Skin epidermis (tissue), 12 donors: ENCODE measurements at regions not wholly inside any gene's neighbourhood (a gene's known extent, or its start where the extent isn't known, plus 50 kb on each side); places are given as distances from the start of the nearest gene placed in this dataset.
"Not testable (repeated sequence)": the region's sequence is repeated elsewhere in the genome, so short reads cannot be mapped to it uniquely, and the experiment has no call there.

ENCODE experiments used
- H3K27ac ChIP-seq, 21 experiments: fragments of 200-600 bp; sonication (generic) in 11 of 21; one replicate each; pipeline ENCODE4 v1.5.0; 2020; ENCODE audit warnings: mild to moderate bottlenecking in 3 of 21, inconsistent platforms in 2 of 21, moderate library complexity in 2 of 21
- H3K4me3 ChIP-seq, 7 experiments: fragments of 200-600 bp; sonication (generic) in 2 of 7; one replicate each; pipeline ENCODE4 v1.5.0; 2020; ENCODE audit warnings: inconsistent platforms in 2 of 7, mild to moderate bottlenecking in 2 of 7, moderate library complexity in 1 of 7

DNA sequence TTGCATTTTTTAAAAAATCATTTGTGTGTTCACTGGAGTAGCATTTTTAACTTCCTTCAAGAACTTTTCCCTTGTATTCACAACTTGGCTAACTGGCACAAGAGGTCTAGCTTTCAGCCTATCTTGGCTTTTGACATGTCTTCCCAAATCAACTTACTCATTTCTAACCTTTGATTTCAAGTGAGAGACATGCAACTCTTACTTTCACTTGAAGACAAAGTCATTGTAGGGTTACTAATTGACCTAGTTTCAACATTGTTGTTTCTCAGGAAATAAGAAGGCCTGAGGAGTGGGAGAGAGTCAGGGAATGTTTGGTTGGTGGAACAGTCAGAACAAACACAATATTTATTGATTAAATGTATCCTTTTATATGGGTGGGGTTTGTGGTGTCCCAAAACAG lies 95.0 kb upstream of the C9orf72 start:
- H3K4me3 ChIP-seq, result no peak overlapping the region
- no peak overlapping the region for H3K27ac ChIP-seq

DNA sequence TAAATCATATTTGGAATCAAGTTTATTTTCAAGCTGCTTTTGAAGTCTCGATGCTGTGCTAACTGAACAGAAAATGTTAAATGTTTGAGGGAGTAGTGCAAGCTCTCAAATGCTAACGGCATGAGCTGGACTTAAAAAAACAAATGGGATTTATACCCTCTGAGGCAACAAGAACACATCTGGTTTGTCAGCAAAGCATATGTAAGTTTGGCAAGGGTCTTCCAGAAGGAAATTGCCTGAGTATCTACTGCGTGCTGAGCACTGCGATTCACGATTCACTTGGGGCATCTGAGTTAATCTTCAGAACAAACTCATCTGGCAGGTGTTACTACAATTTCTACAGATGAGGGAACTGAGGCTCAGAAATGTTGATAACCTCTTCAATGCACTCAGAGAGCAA lies 98.4 kb upstream of the C9orf72 start:
- Histone ChIP-seq H3K4me3 (no peak overlapping the region), H3K27ac (no peak overlapping the region)

DNA sequence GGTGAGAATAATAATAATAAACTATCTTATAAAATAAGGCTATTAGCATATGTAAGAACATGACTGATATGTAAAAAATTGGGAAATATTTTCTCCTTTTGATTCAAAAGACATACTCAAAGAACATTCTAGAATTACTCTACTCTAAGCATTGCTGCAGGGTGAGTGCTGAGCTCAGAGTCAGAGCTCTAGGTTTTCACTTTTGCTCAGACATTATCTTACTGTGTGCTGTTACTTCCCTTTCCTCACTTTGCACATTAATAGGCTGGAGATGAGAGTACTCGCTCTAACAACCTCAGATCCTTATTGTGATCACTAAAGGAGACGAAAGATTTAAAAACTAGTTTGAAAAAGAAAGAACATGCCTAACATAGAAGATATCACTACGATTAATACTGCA lies 99.4 kb upstream of the C9orf72 start:
- Histone ChIP-seq H3K4me3 (no peak overlapping the region), H3K27ac (no peak overlapping the region)

DNA sequence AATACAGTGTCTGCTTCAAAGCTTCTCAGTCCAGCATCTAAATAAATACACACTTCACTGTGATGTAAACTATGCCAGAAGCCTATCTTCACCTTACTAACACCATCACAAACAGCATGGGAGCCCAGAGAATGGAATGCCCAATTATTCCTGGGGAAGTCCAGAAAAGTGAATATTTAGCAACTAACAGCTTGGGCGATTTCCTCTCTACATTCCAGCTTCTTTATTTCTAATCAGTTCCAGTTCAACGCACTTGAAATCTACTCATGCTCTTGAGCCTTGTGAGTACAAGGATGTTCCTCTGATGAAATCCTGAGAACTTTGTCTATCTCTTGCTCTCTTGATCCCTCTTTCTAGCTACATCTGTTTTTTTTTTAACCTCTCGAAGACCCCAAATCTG lies 100.4 kb upstream of the C9orf72 start:
- no peak overlapping the region for H3K27ac ChIP-seq
- no peak overlapping the region for H3K4me3 ChIP-seq

DNA sequence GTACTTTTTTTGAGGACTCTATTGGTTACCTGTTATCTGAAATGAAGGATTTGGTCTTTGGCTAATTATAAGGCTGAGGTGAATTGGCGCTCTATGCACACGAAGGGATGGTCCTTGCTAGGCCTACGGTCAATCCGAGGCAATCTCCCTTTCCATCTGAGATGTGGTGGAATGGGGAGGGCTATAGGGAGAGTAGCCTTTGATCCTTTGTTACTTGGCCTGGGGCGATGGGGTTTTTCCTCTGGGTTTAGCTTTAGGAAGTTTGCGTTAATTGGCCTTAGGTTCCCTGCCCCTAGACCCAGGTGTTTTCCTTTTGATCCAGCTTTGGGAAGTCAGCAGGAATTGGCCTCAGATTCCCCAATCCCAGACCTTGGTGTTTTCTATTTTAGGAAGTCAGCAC lies 102.1 kb upstream of the C9orf72 start:
- H3K27ac ChIP-seq, result no peak overlapping the region
- no peak overlapping the region for H3K4me3 ChIP-seq

DNA sequence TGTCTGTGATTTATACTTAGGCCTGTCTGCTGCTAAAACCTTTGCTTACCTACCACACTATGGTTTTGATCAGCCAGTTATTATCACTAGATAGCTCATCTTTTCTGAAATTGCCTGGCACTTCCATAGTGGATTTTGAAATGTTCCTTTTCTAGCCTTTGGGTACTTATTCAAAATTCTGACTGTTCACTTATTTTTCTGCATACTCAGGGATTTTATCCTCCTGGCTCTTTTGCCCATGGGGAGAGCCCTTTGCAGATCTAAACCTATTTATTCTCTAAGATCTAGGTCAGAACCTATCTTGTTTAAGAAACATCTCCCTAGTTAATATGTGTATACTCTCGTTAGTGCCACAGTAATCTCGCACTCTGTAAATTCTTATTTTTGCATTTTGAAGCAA lies 103.5 kb upstream of the C9orf72 start:
- no peak overlapping the region for H3K27ac ChIP-seq
- no peak overlapping the region for H3K4me3 ChIP-seq

DNA sequence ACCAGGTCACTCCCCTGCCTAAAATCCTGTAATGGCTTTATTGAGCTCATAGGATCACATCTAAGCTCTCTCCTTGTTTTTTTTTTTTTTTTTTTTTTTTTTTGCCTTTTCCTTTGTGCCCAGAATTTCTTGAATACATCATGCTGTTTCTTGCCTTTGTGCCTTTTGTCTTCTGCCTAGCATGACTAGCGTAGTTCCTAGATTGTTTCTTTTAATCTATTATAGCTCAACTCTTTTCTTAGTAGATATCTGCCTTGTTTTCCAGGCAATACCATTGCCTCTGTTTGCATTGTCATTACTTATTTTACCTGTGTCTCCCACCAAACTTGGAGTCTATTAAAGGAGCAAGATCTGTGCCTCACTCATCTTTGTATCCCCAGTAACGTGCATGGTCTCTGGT lies 106.1 kb upstream of the C9orf72 start:
- no peak overlapping the region for H3K27ac ChIP-seq
- no peak overlapping the region for H3K4me3 ChIP-seq

DNA sequence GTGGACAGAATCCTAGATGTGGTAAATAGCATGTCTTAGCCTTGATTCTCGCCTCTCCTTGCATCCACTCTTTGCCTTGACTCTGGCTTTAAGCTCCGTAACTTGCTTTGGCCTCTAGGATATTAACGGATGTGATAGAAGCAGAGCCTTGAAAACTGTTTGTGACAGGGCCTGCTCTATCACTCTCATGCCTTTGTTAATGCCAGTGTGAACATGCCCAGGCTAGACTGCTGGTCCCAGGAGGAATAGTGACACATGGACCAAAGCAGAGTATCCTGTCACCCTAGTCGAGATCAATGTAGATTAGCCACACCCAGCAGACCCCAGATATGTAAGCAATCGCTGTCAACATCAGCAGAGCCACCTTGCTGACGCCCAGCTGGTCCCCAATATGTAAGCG lies 109.9 kb upstream of the C9orf72 start:
- Histone ChIP-seq H3K27ac (no peak overlapping the region), H3K4me3 (no peak overlapping the region)

DNA sequence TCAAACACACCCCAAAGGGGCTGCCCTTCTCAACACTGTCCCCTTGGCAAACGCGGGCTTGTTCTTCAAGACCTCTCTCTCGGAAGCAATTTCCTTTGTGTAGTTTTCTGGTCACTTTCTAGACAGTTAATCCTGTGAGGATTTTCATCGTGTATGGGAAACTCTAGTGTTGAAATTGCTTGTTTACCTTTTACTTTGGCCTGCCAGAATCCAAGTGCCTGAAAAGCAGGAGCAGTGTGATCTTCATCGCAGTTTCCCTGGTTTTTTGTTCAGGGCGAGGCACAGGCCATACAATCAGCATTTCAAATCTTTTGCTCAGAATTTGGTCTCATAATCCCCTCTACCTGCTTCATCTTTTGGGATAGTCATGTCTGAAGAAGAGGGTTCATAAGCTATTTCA lies 115.7 kb upstream of the C9orf72 start:
- H3K4me3 ChIP-seq, result no peak overlapping the region
- no peak overlapping the region for H3K27ac ChIP-seq

DNA sequence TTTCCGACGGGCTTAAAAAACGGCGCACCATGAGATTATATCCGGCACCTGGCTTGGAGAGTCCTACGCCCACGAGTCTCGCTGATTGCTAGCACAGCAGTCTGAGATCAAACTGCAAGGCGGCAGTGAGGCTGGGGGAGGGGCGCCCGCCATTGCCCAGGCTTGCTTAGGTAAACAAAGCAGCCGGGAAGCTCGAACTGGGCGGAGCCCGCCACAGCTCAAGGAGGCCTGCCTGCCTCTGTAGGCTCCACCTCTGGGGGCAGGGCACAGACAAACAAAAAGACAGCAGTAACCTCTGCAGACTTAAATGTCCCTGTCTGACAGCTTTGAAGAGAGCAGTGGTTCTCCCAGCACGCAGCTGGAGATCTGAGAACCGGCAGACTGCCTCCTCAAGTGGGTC lies 117.5 kb upstream of the C9orf72 start:
- not testable (repeated sequence) for H3K27ac ChIP-seq, H3K4me3 ChIP-seq

DNA sequence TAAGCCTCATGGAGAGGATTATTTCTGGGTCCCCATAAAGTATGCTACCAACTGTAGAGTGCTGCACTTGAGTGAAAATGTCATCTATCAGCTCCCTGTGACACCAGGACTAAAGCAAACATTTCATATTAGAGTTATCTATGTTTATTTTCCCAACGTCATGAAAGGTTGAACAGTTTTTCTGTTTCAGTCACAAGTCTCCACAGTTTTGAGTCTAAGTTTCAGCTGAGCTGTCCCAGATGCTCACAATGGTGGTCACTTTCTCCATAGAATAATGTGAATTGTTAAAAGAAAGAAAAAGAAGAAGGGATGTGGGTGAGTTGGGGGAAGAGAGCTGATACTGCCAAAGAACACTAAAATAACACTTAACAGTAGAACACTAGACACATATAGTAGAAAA lies 126.3 kb upstream of the C9orf72 start:
- Histone ChIP-seq H3K4me3 (no peak overlapping the region), H3K27ac (no peak overlapping the region)

DNA sequence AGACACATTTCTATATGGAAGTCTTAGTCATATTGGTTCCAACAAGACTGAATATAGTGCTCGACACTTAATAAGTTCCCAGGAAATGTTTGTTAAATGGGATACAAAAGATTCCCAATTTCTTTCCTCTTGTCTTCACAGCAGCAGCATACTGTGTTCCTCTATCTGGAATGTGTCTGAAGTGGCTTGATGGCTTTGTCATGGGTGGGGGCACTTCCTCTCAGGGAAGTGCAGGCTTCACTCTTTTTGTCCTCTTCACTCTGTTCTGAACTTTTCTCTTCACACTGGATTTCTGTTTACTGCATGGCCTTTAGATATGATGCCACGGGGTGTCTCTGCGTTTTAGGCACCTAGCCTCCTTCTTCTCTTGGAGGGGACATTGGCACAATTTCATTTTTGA lies 127.7 kb upstream of the C9orf72 start:
- H3K4me3 ChIP-seq, result no peak overlapping the region
- H3K27ac ChIP-seq, result no peak overlapping the region

DNA sequence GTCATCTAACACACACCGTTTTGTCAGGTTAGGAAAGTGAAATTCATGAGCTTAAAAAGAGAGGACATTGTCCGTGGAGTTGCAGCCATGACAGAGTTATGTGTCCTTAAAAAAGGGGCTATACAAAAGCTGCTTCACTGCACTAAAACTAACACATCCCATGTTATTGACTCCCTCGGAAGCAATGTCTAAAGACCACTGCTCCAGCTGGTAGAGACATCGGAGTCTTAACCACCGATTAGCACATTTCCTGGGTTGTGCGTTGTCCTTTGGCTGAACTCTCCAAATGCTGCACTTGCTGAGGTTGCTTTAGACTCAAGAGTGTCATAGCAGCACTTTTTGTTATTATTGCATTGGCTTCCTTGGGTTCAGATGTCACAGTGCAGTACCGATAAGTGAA lies 128.3 kb upstream of the C9orf72 start:
- Histone ChIP-seq H3K4me3 (no peak overlapping the region), H3K27ac (no peak overlapping the region)

DNA sequence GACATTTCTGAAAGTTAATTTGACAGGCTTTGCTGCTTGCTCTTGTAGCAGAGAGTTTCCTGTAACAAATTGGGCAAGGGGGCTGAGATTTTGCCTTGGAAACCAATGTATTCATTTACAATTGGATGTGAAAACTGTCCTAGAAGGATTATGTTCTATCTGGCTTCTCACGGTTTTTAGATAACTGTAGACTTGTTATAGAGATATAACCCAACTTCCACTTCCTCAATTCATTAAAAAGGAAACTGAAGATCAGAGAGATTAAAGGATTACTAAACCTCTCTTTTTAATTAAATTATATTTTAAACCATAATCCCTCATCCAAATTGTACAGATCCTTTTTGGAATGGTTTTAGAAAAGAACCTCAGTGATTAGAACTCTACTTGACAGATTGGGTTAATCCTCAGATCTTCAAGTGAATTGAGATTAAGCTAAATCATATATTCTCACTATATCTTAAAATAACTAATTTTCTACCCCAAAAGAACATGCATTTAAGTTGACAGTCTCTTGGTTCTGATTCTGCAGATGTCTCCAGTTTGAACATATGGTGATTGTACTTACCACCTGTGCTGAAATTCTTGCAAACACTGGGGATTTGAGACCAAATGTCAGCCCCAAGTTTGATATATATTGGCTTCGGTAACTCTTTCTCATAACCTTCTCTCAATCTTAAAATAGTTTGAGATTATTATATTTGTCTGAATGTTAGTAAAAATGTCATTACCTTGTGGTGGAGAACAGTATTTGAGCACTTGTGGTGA lies 130.1 kb upstream of the C9orf72 start:
- Histone ChIP-seq H3K4me3 (no peak overlapping the region), H3K27ac (no peak overlapping the region)

DNA sequence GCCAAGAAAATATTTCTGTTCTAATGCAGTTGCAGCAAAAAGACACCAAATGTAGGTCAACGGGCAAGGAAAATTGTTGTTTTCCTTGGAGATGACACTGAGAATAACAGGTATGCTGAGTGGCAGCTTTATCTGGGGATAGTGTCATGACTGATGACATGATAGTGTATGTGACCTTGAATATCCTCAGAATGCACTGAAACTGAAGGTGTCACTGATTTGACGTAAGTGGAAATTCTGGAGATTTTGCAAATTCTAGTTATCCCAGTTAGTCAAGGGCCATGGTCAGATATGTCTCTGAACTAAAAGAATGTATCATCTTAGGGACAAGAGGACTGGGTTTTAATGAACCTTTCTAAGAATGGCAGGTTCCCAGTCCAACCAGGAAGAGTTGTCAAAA lies 138.0 kb upstream of the C9orf72 start:
- H3K4me3 ChIP-seq, result no peak overlapping the region
- H3K27ac ChIP-seq, result no peak overlapping the region

DNA sequence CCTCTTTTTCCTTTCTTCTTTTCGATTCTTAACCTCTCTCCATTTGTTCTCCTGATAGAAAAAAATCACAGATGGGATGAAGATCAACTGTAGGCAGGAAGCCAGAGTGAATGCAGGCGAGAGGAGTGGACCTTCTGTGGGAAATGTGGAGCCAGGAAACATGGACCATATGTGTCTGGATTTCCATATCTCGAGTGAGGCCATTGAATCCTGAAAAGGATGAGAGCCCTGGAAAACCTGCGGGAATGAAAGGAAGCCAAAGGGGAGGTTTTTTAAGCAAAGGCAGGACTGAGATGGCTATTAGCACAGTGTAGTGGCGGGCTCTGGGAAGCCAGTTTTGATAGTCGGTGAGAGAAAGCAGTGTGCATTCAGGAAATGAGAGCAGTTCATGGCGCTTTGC lies 139.5 kb upstream of the C9orf72 start:
- H3K4me3 ChIP-seq, result no peak overlapping the region
- H3K27ac ChIP-seq, result no peak overlapping the region

DNA sequence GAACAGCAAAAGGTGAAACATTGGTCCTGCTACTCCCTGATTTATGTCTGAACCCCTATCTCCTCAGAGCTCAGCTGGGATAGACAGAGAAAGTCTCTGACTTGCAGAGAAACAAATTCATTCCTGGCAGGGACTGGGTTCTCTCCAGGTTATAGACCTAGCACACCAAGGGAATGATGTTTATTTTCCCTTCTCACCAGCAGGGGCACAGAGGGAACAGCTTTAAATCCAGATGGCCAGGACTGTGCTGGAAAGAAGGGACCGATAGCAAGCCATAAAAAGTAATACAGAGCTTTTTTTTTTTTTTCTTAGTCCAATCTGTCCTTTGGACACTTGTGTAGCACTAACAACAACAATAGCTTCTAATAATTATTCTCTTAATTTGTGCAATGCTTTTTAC lies 141.1 kb upstream of the C9orf72 start:
- H3K4me3 ChIP-seq, result no peak overlapping the region
- no peak overlapping the region for H3K27ac ChIP-seq

DNA sequence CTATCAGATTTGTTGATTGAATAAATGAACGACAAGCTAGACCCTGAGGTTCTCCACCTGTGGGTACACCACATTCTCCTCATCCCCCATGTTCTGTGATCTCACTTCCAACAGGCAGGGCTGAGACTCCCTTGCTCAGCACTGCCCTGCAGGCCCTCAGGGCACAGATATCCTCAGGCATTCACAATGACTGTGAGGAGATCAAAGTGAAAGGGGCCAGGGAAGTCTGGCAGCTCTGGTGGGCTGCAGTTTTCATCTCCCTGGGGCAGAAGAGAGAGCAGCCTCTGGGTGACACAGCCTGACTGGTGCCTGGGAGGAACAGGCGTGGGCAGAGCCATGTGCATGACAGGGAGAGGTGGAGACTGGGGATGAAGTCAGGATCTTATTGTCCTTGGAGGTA lies 142.4 kb upstream of the C9orf72 start:
- Histone ChIP-seq H3K4me3 (no peak overlapping the region), H3K27ac (no peak overlapping the region)

DNA sequence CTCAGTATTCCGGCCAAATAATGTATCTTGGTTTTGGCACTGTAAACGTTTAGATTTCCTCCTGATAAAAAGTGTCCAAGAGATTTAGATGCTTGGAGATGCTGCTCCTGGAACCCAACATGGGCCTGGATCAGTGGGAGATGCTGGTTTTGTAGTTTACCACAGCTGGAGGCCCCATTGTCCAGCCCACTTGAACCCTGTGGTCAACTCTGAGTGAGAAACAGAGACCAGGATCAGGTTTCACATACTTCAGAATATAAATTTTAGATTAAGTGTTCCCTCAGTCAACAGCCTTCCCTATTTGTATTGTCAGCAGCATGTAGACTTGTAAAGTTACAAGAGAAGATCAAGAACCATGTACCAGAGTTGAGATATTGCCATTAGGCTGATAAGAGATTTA lies 144.7 kb upstream of the C9orf72 start:
- H3K4me3 ChIP-seq, result no peak overlapping the region

DNA sequence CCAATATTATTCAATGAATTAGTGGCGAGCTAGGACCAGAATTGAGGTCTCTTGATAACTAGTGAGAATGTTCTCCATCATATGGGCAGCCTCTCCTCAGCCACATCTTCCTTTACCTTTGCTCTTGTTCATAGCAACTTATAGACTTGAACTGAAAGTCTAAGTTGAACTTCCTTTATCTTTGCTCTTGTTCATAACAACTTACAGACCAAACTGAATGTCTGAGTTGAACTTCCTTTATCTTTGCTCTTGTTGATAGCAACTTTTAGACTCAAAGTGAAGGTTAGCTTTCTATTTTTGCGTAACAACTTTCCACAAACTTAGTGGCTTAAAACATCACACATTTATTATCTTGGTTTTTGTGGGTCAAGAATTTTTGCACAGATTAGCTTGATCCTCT lies 146.4 kb upstream of the C9orf72 start:
- Histone ChIP-seq H3K27ac (no peak overlapping the region), H3K4me3 (no peak overlapping the region)

More for the DNA sequence above, 144.7 kb upstream of the C9orf72 start:
- H3K27ac ChIP-seq, result no peak overlapping the region

DNA sequence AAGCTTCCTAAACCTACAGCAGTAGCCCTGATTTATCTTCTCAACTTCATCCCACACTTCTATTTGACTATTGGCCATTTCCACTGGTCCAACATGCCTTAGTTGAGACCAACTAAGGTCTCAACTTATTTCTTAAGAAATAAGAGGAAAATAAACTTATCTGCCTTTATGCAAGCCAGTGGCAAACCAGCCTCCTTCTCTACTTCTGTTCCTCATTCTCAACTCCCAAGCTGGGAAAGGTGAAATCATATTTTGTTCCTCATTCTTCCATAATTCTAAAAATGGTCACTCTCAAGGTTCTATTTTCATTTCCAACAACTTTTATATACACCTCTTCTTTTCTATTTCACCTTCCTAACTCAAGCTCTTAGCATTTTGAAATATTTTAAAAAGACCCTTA lies 149.6 kb upstream of the C9orf72 start:
- H3K4me3 ChIP-seq, result no peak overlapping the region
- no peak overlapping the region for H3K27ac ChIP-seq
